Heart right ventricle (tissue), 16 donors: ENCODE measurements at regions not wholly inside any gene's neighbourhood (a gene's known extent, or its start where the extent isn't known, plus 50 kb on each side); places are given as distances from the start of the nearest gene placed in this dataset.

Experiments
- ATAC-seq, 8 donors: fragments of 200-7000 bp; cut with Tn5 transposase; one replicate each; pipeline ENCODE4 v1.9.1; 2020; ENCODE audit warnings: mild to moderate bottlenecking in 8 of 8, moderate library complexity in 8 of 8, moderate number of reproducible peaks in 1 of 8
- DNase-seq, 2 donors: peaks; one replicate each; pipeline ENCODE4 v3.0.0-alpha.2; 2020
- H3K27ac ChIP-seq, 10 donors: fragments of 200-600 bp; sonication (generic) in 2 of 10; one replicate each; pipeline versions ENCODE4 v1.5.0 to v1.8.0; 2020 to 2022; ENCODE audit warnings: mild to moderate bottlenecking in 3 of 10
- H3K27me3 ChIP-seq, 7 donors: fragments of 200-600 bp; one replicate each; pipeline ENCODE4 v1.8.0; 2021 to 2022; ENCODE audit warnings: mild to moderate bottlenecking in 2 of 7
- H3K36me3 ChIP-seq, 9 donors: fragments of 200-600 bp; sonication (generic) in 1 of 9; one replicate each; pipeline versions ENCODE4 v1.5.0 to v1.8.0; 2020 to 2022; ENCODE audit warnings: mild to moderate bottlenecking in 2 of 9
- H3K4me1 ChIP-seq, 9 donors: fragments of 200-600 bp; sonication (generic) in 1 of 9; one replicate each; pipeline versions ENCODE4 v1.5.0 to v1.8.0; 2020 to 2022; ENCODE audit warnings: mild to moderate bottlenecking in 4 of 9
- H3K4me3 ChIP-seq, 10 donors: fragments of 200-600 bp; sonication (generic) in 2 of 10; one replicate each; pipeline versions ENCODE4 v1.5.0 to v1.8.0; 2020 to 2022; ENCODE audit warnings: mild to moderate bottlenecking in 7 of 10, moderate library complexity in 2 of 10
- H3K9me3 ChIP-seq, 11 donors: fragments of 200-600 bp in 10 of 11; sonication (generic) in 2 of 11; one replicate each; pipeline versions ENCODE4 v1.5.0 to v1.8.0; 2013 to 2022; ENCODE audit warnings: mild to moderate bottlenecking in 2 of 11, control low read depth in 1 of 11, moderate library complexity in 1 of 11
- CTCF ChIP-seq, 9 donors: fragments of 200-600 bp; sonication (generic) in 2 of 9; IDR thresholded peaks; one replicate each; pipeline versions ENCODE4 v1.5.0 to v1.8.0; 2021 to 2022; ENCODE audit warnings: antibody characterized with exemption in 9 of 9, mild to moderate bottlenecking in 5 of 9, moderate library complexity in 1 of 9
- WGBS, 2 donors: extraction: QIAGEN DNeasy Blood & Tissue Kit; methylation state at CpG; one replicate each; pipeline ENCODE4 v1.1.7; 2013; ENCODE audit warnings: inconsistent platforms in 1 of 2; 5-methylcytosine and 5-hydroxymethylcytosine counted together
- intact Hi-C, 10 donors: fragments of 100-400 bp; cut with DNase I; formaldehyde crosslinking; loops; one replicate each; pipeline versions ENCODE4 v1.11.1 to v1.14.2; 2022
- donor health status: Arrhythmogenic right ventricular cardiomyopathy.
- donor health status: ischemic (EF 13 %, LVEDD 7.1; RV severe dilation, severe dysfunction).
- donor health status: healthy with polysubstance abuse.
- donor health status: DM: no; HTN: yes; CAD: no.
- donor health status: DM: no; HTN: no; CAD: no.
- donor health status: ischemic (EF 25% LVEDD 6.9; RV normal size, moderate dysfunction).
- donor health status: ischemic (EF 25% LVEDD 5.7; RV mildly dilated, moderate dysfunction).
- donor health status: healthy.
- donor health status: DM: yes; HTN: yes; CAD: no.
- donor health status: Ischemic cardiomyopathy.
- donor health status: ischemic (EF 35%, LVEDD 5.7; RV mildly dilated, moderate dysfunction).
- donor health status: nonischemic (EF 11% LVEDD 7.7; RV severe dilation, severe dysfunction).
- donor health status: DM: yes; HTN: yes; CAD: no.
- donor health status: PGD.
- donor health status: ischemic (EF 29% LVEDD 5.4; RV normal size, mild dysfunction).
- donor health status: nonischemic (EF 23%, LVEDD 6.1; RV moderate dilation, normal function).

GRCh38 chr11:116224889-116225200, 547.9 kb downstream of the BUD13 start:
- ATAC-seq (no peak), DNase-seq (no peak)
- Histone ChIP-seq H3K36me3 (no peaks in the 10 kb centered on the region), H3K4me3 (no peak overlapping the region), H3K27ac (no peak overlapping the region), H3K4me1 (peaks cover 0 to 15% (median 0%) of the 10 kb centered on the region in 9 donors), H3K27me3 (peaks cover 0 to 20% (median 8%) of the 10 kb centered on the region in 7 donors), H3K9me3 (peaks cover 0 to 4% (median 0%) of the 10 kb centered on the region in 11 donors)
- TF ChIP-seq CTCF (IDR thresholded peaks at IDR 0.05) = no peak
- WGBS, 2 donors = 59 to 61% methylated on average over 5 of the region's 5 CpGs
- intact Hi-C loops = loop anchor here in 6 of 10 donors (5.0 to 10.0 kb wide), 5 partner anchors 230 to 900 kb away; no protein-coding TSS in a partner anchor

- TF ChIP-seq CTCF (IDR thresholded peaks at IDR 0.05) = peak; percentile 41 to 77 (median 67)
- Histone ChIP-seq H3K9me3 (peaks cover 0 to 4% (median 0%) of the 10 kb centered on the region in 11 donors), H3K27ac (no peak overlapping the region), H3K36me3 (no peaks in the 10 kb centered on the region), H3K27me3 (peaks cover 0 to 20% (median 4%) of the 10 kb centered on the region in 7 donors), H3K4me1 (peaks cover 0 to 10% (median 0%) of the 10 kb centered on the region in 9 donors), H3K4me3 (no peak overlapping the region)
- intact Hi-C loops = loop anchor here in 6 of 10 donors (5.0 to 10.0 kb wide), 5 partner anchors 230 to 900 kb away; no protein-coding TSS in a partner anchor
- WGBS, 2 donors = 44 to 45% methylated on average over 10 of the region's 10 CpGs
- peak in 3 of 8 donors; percentile 24 to 61 (median 51) for ATAC-seq
- peak in 1 of 2 donors; percentile 46 for DNase-seq
These were observed 548.5 kb downstream of the BUD13 start for GRCh38 chr11:116224154-116224888.

GRCh38 chr11:116221351-116221750, 551.4 kb downstream of the BUD13 start:
- DNase-seq = no peak
- Histone ChIP-seq H3K4me1 (peaks cover 0 to 14% (median 0%) of the 10 kb centered on the region in 9 donors), H3K27me3 (peaks cover 0 to 7% (median 0%) of the 10 kb centered on the region in 7 donors), H3K9me3 (no peaks in the 10 kb centered on the region), H3K36me3 (no peaks in the 10 kb centered on the region), H3K4me3 (no peak overlapping the region), H3K27ac (no peak overlapping the region)
- intact Hi-C loops = loop anchor here in 6 of 10 donors (5.0 to 10.0 kb wide), 5 partner anchors 227 to 897 kb away; no protein-coding TSS in a partner anchor
- no peak for TF ChIP-seq CTCF (IDR thresholded peaks at IDR 0.05)
- ATAC-seq = no peak
- WGBS, 2 donors = 82 to 88% methylated on average over 2 of the region's 2 CpGs

GRCh38 chr11:116219171-116219635, 553.6 kb downstream of the BUD13 start:
- DNase-seq (peak in 1 of 2 donors; percentile 28), ATAC-seq (peak in 5 of 8 donors; percentile 9 to 64 (median 21))
- H3K27me3 ChIP-seq = peaks cover 0 to 3% (median 0%) of the 10 kb centered on the region in 7 donors
- H3K4me1 ChIP-seq = peaks cover 0 to 7% (median 0%) of the 10 kb centered on the region in 9 donors
- intact Hi-C loops = loop anchor here in 1 of 10 donors (5.0 kb wide), 3 partner anchors 58 to 892 kb away; no protein-coding TSS in a partner anchor
- H3K27ac ChIP-seq = no peak overlapping the region
- no peaks in the 10 kb centered on the region for H3K36me3 ChIP-seq
- 50 to 57% methylated on average over 5 of the region's 5 CpGs for WGBS, 2 donors
- no peak for TF ChIP-seq CTCF (IDR thresholded peaks at IDR 0.05)
- no peak overlapping the region for H3K4me3 ChIP-seq
- no peaks in the 10 kb centered on the region for H3K9me3 ChIP-seq
